Hepatocyte (in vitro differentiated cells): ENCODE measurements at regions not wholly inside any gene's neighbourhood (a gene's known extent, or its start where the extent isn't known, plus 50 kb on each side); places are given as distances from the start of the nearest gene placed in this dataset.

ENCODE experiments used
- EZH2 ChIP-seq: fragments of 200-600 bp; sonication (generic); IDR thresholded peaks from 2 replicates; pipeline ENCODE4 v1.6.1; 2016; ENCODE audit warnings: antibody characterized with exemption, mild to moderate bottlenecking, borderline replicate concordance
- EZH2phosphoT487 ChIP-seq: fragments of 200-600 bp; sonication (generic); IDR thresholded peaks from one replicate; pipeline ENCODE4 v1.6.1; 2018; ENCODE audit warnings: antibody characterized with exemption, mild to moderate bottlenecking, low read depth, moderate library complexity; ENCODE audit not compliant: unreplicated experiment, severe bottlenecking
- TF ChIP-seq, protein P1 (sequence below): fragments of 200-600 bp; sonication (generic); IDR thresholded peaks from 2 replicates; pipeline ENCODE4 v1.5.1; 2016; ENCODE audit warnings: antibody characterized with exemption, mild to moderate bottlenecking; ENCODE audit not compliant: poor library complexity

DNA sequence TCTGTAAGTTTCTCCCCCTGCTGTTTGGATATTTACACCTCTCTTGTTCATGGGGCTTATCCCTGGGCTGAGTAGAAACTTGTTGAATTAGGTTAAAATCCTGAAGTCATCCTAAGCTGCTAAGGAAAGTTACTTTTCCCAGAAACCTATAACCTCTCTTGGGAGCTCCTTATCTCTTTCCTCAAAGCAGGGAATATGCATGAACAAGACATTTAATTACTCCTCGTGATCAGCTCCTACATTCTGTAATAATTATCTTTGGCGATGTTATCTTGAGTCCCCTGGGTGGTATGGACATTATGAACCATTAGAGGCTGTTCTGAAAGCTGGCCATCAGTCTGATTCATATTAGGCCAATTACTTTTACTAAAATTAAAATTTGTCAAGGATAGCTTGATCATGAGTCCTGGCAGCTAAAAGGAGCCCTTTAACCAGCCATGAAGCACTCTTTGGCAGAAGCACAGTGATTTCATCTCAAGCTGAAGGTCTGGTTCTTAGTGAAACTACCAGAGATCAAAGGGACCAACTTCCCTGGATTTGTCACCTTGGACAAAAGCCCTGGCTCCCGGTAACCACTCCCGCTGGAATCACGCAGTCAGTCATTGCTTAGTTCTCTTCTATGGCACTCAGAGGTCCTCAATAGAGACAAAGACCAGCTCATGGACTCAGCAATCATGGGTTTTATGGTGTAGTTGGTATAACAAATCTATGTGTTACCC lies 811.8 kb downstream of the UQCRFS1 start:
- TF ChIP-seq, protein P1, sequence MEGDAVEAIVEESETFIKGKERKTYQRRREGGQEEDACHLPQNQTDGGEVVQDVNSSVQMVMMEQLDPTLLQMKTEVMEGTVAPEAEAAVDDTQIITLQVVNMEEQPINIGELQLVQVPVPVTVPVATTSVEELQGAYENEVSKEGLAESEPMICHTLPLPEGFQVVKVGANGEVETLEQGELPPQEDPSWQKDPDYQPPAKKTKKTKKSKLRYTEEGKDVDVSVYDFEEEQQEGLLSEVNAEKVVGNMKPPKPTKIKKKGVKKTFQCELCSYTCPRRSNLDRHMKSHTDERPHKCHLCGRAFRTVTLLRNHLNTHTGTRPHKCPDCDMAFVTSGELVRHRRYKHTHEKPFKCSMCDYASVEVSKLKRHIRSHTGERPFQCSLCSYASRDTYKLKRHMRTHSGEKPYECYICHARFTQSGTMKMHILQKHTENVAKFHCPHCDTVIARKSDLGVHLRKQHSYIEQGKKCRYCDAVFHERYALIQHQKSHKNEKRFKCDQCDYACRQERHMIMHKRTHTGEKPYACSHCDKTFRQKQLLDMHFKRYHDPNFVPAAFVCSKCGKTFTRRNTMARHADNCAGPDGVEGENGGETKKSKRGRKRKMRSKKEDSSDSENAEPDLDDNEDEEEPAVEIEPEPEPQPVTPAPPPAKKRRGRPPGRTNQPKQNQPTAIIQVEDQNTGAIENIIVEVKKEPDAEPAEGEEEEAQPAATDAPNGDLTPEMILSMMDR = no peak
- TF ChIP-seq EZH2 (no peak), EZH2phosphoT487 (no peak)
